T-helper 2 cell (primary cell): ENCODE measurements at regions not wholly inside any gene's neighbourhood (a gene's known extent, or its start where the extent isn't known, plus 50 kb on each side); places are given as distances from the start of the nearest gene placed in this dataset.
"Not testable (repeated sequence)": the region's sequence is repeated elsewhere in the genome, so short reads cannot be mapped to it uniquely, and the experiment has no call there.

Source experiments
- DNase-seq, 5 experiments: peaks; one replicate each; pipeline versions ENCODE4 v3.0.0 to v3.0.0-alpha.2; 2012 to 2022

DNA sequence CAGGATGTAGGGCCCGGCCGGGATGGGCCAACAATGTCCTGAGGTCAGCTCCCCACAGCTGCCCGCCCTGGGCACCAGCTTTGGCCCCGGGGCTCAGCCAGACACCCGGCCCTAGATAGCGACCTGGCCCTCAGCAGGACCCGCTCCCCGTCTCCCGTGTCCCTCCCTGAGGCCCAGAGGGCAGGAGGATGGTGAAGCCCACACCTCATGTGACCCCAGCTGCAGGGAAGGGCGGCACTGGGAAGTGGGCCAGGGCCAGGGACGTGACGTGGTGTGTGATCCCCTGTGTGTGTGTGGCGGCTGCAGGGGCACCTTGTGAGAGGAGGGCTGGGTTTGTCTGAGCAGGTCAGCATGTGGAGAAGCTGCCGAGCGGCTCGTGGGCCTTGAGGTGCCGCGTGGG is 213.9 kb downstream of the TMEM121 start:
- not testable (repeated sequence) for DNase-seq

- not testable (repeated sequence) for DNase-seq
Observed at GRCh38 chr14:105740961-105741360, 214.6 kb downstream of the TMEM121 start.

DNA sequence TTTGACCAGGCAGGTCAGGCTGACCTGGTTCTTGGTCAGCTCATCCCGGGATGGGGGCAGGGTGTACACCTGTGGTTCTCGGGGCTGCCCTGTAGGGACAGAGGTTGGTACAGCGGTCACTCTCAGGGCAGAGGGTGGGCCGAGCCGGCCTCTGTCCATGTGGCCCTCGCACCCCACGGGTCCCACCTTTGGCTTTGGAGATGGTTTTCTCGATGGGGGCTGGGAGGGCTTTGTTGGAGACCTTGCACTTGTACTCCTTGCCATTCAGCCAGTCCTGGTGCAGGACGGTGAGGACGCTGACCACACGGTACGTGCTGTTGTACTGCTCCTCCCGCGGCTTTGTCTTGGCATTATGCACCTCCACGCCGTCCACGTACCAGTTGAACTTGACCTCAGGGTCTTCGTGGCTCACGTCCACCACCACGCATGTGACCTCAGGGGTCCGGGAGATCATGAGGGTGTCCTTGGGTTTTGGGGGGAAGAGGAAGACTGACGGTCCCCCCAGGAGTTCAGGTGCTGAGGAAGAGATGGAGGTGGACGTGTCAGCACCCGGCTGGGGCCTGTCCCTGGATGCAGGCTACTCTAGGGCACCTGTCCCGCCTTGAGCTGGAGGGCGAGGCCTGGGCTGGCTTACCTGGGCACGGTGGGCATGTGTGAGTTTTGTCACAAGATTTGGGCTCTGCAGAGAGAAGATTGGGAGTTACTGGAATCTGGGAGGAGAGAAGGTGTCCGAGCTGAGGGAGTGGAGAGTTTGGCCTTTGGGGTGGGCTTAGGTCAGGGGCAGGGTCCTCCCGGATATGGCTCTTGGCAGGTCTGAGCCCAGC is 215.5 kb downstream of the TMEM121 start:
- not testable (repeated sequence) for DNase-seq

DNA sequence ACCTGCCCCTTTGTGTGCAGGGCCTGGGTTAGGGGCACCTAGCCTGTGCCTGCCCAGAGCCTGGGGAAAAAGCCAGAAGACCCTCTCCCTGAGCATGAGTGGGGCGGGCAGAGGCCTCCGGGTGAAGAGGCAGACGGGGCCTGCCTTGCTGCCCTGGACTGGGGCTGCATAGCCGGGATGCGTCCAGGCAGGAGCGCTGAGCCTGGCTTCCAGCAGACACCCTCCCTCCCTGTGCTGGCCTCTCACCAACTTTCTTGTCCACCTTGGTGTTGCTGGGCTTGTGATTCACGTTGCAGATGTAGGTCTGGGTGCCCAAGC is 216.1 kb downstream of the TMEM121 start:
- DNase-seq = no peak

- DNase-seq = not testable (repeated sequence)
Observed at GRCh38 chr14:105742904-105743701, 216.7 kb downstream of the TMEM121 start.

DNA sequence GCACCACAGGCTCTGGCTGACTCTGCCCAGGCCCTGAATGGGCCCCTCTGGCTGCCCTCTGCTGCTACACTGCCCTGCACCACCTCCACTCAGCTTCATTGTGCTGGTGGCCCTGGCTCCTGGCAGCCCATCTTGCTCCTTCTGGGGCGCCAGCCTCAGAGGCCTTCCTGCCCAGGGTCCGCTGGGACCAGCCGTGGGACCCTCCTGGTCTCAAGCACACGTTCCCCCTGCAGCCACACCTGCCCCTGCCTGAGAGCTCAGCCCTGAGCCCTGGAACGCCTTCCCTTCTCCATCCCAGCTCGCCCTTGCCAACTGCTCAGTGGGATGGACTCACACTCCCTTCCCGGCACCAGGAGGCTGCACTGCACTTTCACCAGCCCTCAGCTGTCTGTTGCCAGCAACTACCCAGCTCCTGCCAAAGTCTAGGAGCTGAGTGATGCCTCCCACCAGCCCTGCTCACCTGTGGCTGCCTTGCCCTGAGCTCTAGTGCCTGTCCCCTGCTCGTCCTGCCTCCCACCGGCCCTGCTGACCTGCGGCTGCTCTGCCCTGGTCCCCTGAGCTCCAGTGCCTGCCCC is 217.9 kb downstream of the TMEM121 start:
- not testable (repeated sequence) for DNase-seq

- DNase-seq = no peak
Observed at GRCh38 chr14:105745433-105746123, 219.2 kb downstream of the TMEM121 start.

- DNase-seq = no peak
Observed at GRCh38 chr14:105746124-105746514, 219.7 kb downstream of the TMEM121 start.

GRCh38 chr14:105746800-105747502 is 220.6 kb downstream of the TMEM121 start:
- DNase-seq = not testable (repeated sequence)

GRCh38 chr14:105747503-105748203 is 221.3 kb downstream of the TMEM121 start:
- DNase-seq = peak in 1 of 5 experiments; percentile 12

DNA sequence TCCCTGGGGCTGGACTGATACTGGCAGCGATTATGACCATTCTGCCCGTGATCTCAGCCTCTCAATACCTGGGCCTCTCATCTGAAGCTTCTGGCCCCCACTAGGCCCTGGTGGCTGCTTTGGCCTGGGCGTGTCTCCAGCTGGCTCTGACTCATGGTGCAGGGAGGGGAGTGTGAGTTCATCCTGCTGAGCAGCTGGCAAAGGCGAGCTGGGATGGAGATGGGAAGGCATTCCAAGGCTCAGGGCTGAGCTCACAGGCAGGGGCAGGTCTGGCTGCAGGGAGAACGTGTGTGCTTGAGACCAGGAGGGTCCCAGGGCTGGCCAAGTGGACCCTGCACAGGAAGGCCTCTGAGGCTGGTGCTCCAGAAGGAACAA is 221.8 kb downstream of the TMEM121 start:
- DNase-seq = no peak

GRCh38 chr14:105748710-105749109 is 222.3 kb downstream of the TMEM121 start:
- DNase-seq = not testable (repeated sequence)

DNA sequence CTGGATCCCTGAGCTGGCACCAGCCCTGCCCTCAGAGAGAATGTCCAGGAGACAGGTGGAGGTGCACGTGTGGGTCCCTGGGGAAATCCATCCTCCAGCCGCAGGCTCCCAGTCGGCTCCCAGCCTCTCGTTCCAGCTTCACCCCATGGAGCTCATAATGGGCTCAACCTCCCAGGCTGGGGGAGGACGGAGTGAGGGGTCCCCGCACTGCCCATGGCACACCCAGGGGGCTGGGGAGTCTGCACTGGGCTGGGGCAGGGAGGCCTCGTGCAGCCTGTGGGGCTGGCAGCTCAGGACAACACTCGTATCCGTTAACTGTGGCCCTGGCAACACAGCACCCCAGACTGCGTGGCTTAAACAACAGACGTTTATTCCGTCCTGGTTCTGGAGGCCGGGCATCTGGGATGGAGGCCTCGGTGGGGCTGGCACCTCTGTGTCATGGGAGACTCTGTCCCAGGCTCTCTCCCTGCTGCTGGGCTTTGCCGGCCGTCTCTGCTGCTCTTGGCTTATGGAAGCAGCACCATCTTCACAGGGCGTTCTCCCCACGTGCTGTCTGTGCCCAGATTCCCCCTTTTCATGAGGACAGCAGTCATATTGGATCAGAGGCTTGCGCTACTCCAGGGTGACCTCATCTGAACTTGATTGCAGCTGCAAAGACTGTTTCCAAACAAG is 223.6 kb downstream of the TMEM121 start:
- not testable (repeated sequence) for DNase-seq

GRCh38 chr14:105751291-105751751 is 224.9 kb downstream of the TMEM121 start:
- DNase-seq = not testable (repeated sequence)

- not testable (repeated sequence) for DNase-seq
Observed at GRCh38 chr14:105752420-105752819, 226.0 kb downstream of the TMEM121 start.

- DNase-seq = no peak
Observed at GRCh38 chr14:105760691-105761344, 234.4 kb downstream of the TMEM121 start.

DNA sequence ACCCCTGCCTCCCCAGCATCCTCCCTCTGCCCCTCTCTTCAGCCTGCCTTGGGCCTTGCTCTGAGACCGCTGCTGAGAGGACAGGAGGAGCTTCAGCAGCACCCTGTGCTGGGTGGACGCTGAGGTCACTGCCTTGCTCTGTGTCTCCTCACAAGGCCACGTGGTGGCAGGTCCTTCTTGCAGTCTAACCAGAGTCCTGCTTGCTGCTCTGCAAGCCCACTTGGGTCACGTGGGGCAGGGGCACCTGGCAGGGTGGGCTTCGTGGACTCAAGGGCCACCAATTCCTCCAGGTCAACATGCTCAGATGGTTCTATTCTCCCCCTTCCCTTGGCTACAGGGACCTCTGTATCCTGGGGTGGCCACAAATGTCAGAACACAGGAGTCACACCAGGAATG is 235.0 kb downstream of the TMEM121 start:
- not testable (repeated sequence) for DNase-seq

- no peak for DNase-seq
Observed at GRCh38 chr14:105761842-105762241, 235.5 kb downstream of the TMEM121 start.

DNA sequence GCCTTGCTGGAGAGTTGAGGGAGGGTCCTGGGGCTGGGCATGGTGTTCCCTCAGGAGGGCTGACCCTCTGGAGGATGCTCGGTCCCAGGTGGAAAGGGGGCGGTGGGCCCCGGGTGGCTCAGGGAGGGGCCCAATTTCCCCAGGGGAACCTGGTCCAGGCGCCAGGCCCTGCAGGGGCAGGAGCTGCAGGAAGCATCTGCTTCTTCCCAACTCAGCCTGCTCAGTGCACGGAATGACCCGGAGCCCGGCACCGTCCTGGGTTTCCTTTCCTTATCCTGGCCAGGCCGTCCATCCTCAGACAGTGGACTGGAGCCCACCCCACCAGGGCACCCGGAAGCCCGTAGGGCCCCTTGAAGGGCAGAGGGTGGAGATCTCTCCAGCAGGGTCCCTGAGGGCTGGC is 235.9 kb downstream of the TMEM121 start:
- DNase-seq = not testable (repeated sequence)

GRCh38 chr14:105764254-105764901 is 238.0 kb downstream of the TMEM121 start:
- not testable (repeated sequence) for DNase-seq
